GM12878 (cell line): ENCODE measurements at regions not wholly inside any gene's neighbourhood (a gene's known extent, or its start where the extent isn't known, plus 50 kb on each side); places are given as distances from the start of the nearest gene placed in this dataset.

Experiments used
- ATAC-seq: fragments of 200-7000 bp; cut with Tn5 transposase; 3 replicates; pipeline ENCODE4 v1.9.1; 2020; ENCODE audit warnings: mild to moderate bottlenecking, moderate library complexity
- BruUV-seq: library from RNA; stranded (reverse); fragments of 400-500 nt; replicated peaks from 2 replicates; lab custom pipeline; 2021; lab: Mats Ljungman, UMichigan
- CTCF ChIA-PET: fragments of 300-600 bp; sonication (Branson Sonifier 250); formaldehyde crosslinking; extraction: SDS; loops from one replicate; lab custom pipeline; 2021; ENCODE audit warnings: inconsistent platforms; lab: Yijun Ruan, JAX
- POLR2A ChIA-PET: fragments of 350-600 bp; formaldehyde crosslinking; extraction: SDS; loops from one replicate; lab custom pipeline; 2021; ENCODE audit warnings: inconsistent platforms; lab: Charles Lee
- RAD21 ChIA-PET: fragments of 300-600 bp; sonication (Branson Sonifier 250); formaldehyde crosslinking; loops from one replicate; lab custom pipeline; 2023; ENCODE audit warnings: antibody characterized with exemption; ENCODE audit not compliant: unreplicated experiment; lab: Charles Lee
- SMC1A ChIA-PET: fragments of 300-600 bp; sonication (Branson Sonifier 250); formaldehyde crosslinking; loops from one replicate; lab custom pipeline; 2023; ENCODE audit not compliant: unreplicated experiment, uncharacterized antibody; lab: Charles Lee
- DNase-seq: peaks from one replicate; pipeline ENCODE4 v3.0.0-alpha.2; 2011; ENCODE audit warnings: low read depth, low spot score
- FAIRE-seq: peaks from 3 replicates; lab custom pipeline; 2011; peaks lifted over from hg19 to GRCh38; lab: Jason Lieb, UNC
- H2AFZ ChIP-seq: 2 replicates; pipeline ENCODE4 v1.6.0; 2011; ENCODE audit warnings: low read depth, low read length, control low read depth; ENCODE audit not compliant: control insufficient read depth
- H3K27ac ChIP-seq: 2 replicates; pipeline ENCODE4 v1.5.1; 2011; ENCODE audit warnings: control low read depth; ENCODE audit not compliant: control insufficient read depth, insufficient read depth
- H3K27me3 ChIP-seq, 2 experiments: replicated peaks in 1 of 2; 2 replicates each; pipeline versions ENCODE4 v1.6.0 to v1.6.1; 2011; ENCODE audit warnings: low read length in 1 of 2; ENCODE audit not compliant: control insufficient read depth in 2 of 2, insufficient read depth in 2 of 2
- H3K36me3 ChIP-seq, 2 experiments: 2 replicates each; pipeline ENCODE4 v1.5.1; 2011; ENCODE audit warnings: low read length in 1 of 2; ENCODE audit not compliant: control insufficient read depth in 2 of 2, insufficient read depth in 2 of 2
- H3K4me1 ChIP-seq: 2 replicates; pipeline ENCODE4 v1.6.1; 2011; ENCODE audit warnings: mild to moderate bottlenecking, low read length, moderate library complexity, mixed read lengths; ENCODE audit not compliant: control insufficient read depth, insufficient read depth
- H3K4me2 ChIP-seq: 2 replicates; pipeline ENCODE4 v1.6.0; 2011; ENCODE audit warnings: control low read depth; ENCODE audit not compliant: control insufficient read depth, insufficient read depth
- H3K4me3 ChIP-seq: fragments of 200-600 bp; sonication (generic); 2 replicates; pipeline ENCODE4 v1.5.1; 2016
- H3K79me2 ChIP-seq: 2 replicates; pipeline ENCODE4 v1.6.0; 2011; ENCODE audit warnings: low read length; ENCODE audit not compliant: control insufficient read depth, insufficient read depth
- H3K9ac ChIP-seq: 2 replicates; pipeline ENCODE4 v1.8.0; 2011; ENCODE audit warnings: low read length, control low read depth, mixed read lengths; ENCODE audit not compliant: control insufficient read depth, insufficient read depth
- H3K9me3 ChIP-seq: replicated peaks from 3 replicates; pipeline ENCODE4 v1.5.1; 2011; ENCODE audit warnings: mild to moderate bottlenecking, low read length; ENCODE audit not compliant: control insufficient read depth, insufficient read depth
- H4K20me1 ChIP-seq: 2 replicates; pipeline ENCODE4 v1.6.0; 2011; ENCODE audit not compliant: control insufficient read depth, insufficient read depth
- ATF2 ChIP-seq: IDR thresholded peaks from 2 replicates; pipeline ENCODE4 v1.6.1; 2012; ENCODE audit warnings: low read length, inconsistent platforms
- EP300 ChIP-seq, 2 experiments: fragments of 150-350 bp in 1 of 2; IDR thresholded peaks; 2 replicates each; pipeline ENCODE4 v1.6.1; 2011 to 2012; ENCODE audit warnings: low read depth in 2 of 2, low read length in 2 of 2, borderline replicate concordance in 1 of 2, improper control_type of control experiment in 1 of 2, inconsistent platforms in 1 of 2; ENCODE audit not compliant: control insufficient read depth in 1 of 2
- ETV6 ChIP-seq, 2 experiments: fragments of 450-650 bp in 1 of 2; IDR thresholded peaks in 1 of 2; conservative IDR thresholded peaks in 1 of 2; 2 replicates each; pipeline ENCODE4 v1.6.1; 2014; ENCODE audit warnings: antibody characterized with exemption in 1 of 2, borderline replicate concordance in 1 of 2, low read depth in 1 of 2, mild to moderate bottlenecking in 1 of 2, moderate library complexity in 1 of 2
- FOXK2 ChIP-seq: fragments of 450-650 bp; IDR thresholded peaks from 2 replicates; pipeline ENCODE4 v1.6.1; 2017; ENCODE audit warnings: mild to moderate bottlenecking, moderate library complexity
- KLF5 ChIP-seq: fragments of 450-650 bp; IDR thresholded peaks from 2 replicates; pipeline ENCODE4 v1.6.1; 2014; ENCODE audit warnings: mild to moderate bottlenecking; ENCODE audit not compliant: partially characterized antibody
- MEF2B ChIP-seq: fragments of 450-650 bp; IDR thresholded peaks from 2 replicates; pipeline ENCODE4 v1.6.1; 2018; ENCODE audit warnings: mild to moderate bottlenecking, moderate library complexity; ENCODE audit not compliant: partially characterized antibody, poor library complexity, severe bottlenecking
- MTA3 ChIP-seq: IDR thresholded peaks from 2 replicates; pipeline ENCODE4 v1.6.1; 2012; ENCODE audit warnings: low read length, inconsistent platforms, borderline replicate concordance
- RB1 ChIP-seq: fragments of 450-650 bp; formaldehyde crosslinking; IDR thresholded peaks from 2 replicates; pipeline ENCODE4 v1.6.1; 2017; ENCODE audit warnings: mild to moderate bottlenecking, borderline replicate concordance
- SIN3A ChIP-seq: IDR thresholded peaks from 2 replicates; pipeline ENCODE4 v1.6.1; 2012; ENCODE audit warnings: low read depth, low read length, improper control_type of control experiment
- SREBF2 ChIP-seq: IDR thresholded peaks from 2 replicates; pipeline ENCODE4 v1.6.1; 2012; ENCODE audit warnings: mild to moderate bottlenecking, low read length
- WRNIP1 ChIP-seq: IDR thresholded peaks from 2 replicates; pipeline ENCODE4 v1.6.1; 2011; ENCODE audit warnings: low read depth, low read length, improper control_type of control experiment, borderline replicate concordance
- ZNF622 ChIP-seq: fragments of 450-650 bp; IDR thresholded peaks from 2 replicates; pipeline ENCODE4 v1.6.1; 2017; ENCODE audit warnings: mild to moderate bottlenecking, inconsistent platforms
- WGBS: methylation state at CpG from one replicate; pipeline ENCODE4 v1.1.6; 2016; ENCODE audit warnings: low lambda C conversion rate; ENCODE audit not compliant: insufficient replicate concordance, insufficient coverage; ENCODE audit errors: missing lambda C conversion rate; 5-methylcytosine and 5-hydroxymethylcytosine counted together
- in situ Hi-C: fragments of 300-500 bp; cut with MboI; formaldehyde crosslinking; loops from 9 replicates; pipeline ENCODE4 v1.14.3; 2018; ENCODE audit warnings: mixed read lengths
- intact Hi-C: fragments of 100-400 bp; cut with micrococcal nuclease; formaldehyde crosslinking; loops from one replicate; pipeline ENCODE4 v1.14.2; 2022; ENCODE audit not compliant: unreplicated experiment
- TF ChIP-seq, protein P1 (sequence below): fragments of 450-650 bp; formaldehyde crosslinking; IDR thresholded peaks from 2 replicates; pipeline ENCODE4 v1.5.0; 2022; ENCODE audit warnings: mild to moderate bottlenecking, missing genetic modification characterization
- TF ChIP-seq, protein P2 (sequence below): fragments of 450-650 bp; IDR thresholded peaks from 2 replicates; pipeline ENCODE4 v1.6.1; 2017; ENCODE audit warnings: mild to moderate bottlenecking, moderate library complexity

- no peak for TF ChIP-seq MEF2B
These were observed 244.5 kb downstream of the EFNB2 start (continued) for GRCh38 chr13:106291006-106291405.

DNA sequence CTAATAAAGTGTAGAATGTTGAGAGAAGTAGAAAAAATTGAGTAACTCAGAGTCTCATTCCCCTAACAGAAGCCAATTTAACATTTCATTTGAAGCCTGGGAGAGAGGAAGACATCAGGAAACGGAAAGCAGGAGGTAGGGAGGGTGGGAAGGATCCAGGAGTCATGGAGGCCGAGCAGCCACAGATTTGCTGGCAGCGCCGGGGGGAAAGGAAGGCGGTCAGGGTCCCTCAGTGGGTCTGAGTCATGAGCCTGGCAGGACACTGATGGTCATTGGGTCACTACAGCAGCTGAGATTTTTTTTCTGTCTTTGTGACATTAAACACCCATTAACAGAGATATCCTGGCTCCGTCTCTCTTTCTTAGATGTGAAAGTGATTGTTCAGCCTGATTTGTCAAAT lies 248.1 kb downstream of the EFNB2 start:
- no peak overlapping the region for H2AFZ ChIP-seq

More for the DNA sequence above, 248.1 kb downstream of the EFNB2 start:
- Histone ChIP-seq H3K4me1 (no peaks in the 10 kb centered on the region), H4K20me1 (no peaks in the 10 kb centered on the region), H3K27me3 (no peaks in the 10 kb centered on the region), H3K4me2 (no peak overlapping the region), H3K9me3 (no peaks in the 10 kb centered on the region), H3K9ac (no peak overlapping the region), H3K27ac (no peak overlapping the region), H3K36me3 (no peaks in the 10 kb centered on the region), H3K79me2 (no peaks in the 10 kb centered on the region), H3K4me3 (no peak overlapping the region)
- intact Hi-C loops: no loop called here
- RAD21 ChIA-PET: no interaction called here
- SMC1A ChIA-PET: interaction anchor here (0.8 to 1.2 kb wide), 2 partner anchors 41 to 80 kb away, joined by 3 read pairs; no protein-coding TSS in a partner anchor
- TF ChIP-seq ZNF622: no peak
- TF ChIP-seq SREBF2: no peak
- TF ChIP-seq RB1: no peak
- no peak for TF ChIP-seq FOXK2
- TF ChIP-seq, protein P1, sequence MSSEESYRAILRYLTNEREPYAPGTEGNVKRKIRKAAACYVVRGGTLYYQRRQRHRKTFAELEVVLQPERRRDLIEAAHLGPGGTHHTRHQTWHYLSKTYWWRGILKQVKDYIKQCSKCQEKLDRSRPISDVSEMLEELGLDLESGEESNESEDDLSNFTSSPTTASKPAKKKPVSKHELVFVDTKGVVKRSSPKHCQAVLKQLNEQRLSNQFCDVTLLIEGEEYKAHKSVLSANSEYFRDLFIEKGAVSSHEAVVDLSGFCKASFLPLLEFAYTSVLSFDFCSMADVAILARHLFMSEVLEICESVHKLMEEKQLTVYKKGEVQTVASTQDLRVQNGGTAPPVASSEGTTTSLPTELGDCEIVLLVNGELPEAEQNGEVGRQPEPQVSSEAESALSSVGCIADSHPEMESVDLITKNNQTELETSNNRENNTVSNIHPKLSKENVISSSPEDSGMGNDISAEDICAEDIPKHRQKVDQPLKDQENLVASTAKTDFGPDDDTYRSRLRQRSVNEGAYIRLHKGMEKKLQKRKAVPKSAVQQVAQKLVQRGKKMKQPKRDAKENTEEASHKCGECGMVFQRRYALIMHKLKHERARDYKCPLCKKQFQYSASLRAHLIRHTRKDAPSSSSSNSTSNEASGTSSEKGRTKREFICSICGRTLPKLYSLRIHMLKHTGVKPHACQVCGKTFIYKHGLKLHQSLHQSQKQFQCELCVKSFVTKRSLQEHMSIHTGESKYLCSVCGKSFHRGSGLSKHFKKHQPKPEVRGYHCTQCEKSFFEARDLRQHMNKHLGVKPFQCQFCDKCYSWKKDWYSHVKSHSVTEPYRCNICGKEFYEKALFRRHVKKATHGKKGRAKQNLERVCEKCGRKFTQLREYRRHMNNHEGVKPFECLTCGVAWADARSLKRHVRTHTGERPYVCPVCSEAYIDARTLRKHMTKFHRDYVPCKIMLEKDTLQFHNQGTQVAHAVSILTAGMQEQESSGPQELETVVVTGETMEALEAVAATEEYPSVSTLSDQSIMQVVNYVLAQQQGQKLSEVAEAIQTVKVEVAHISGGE (CRISPR knock-in tag): no peak
- TF ChIP-seq WRNIP1: no peak
- TF ChIP-seq MTA3: no peak
- TF ChIP-seq SIN3A: no peak
- TF ChIP-seq ATF2: no peak
- TF ChIP-seq, protein P2, sequence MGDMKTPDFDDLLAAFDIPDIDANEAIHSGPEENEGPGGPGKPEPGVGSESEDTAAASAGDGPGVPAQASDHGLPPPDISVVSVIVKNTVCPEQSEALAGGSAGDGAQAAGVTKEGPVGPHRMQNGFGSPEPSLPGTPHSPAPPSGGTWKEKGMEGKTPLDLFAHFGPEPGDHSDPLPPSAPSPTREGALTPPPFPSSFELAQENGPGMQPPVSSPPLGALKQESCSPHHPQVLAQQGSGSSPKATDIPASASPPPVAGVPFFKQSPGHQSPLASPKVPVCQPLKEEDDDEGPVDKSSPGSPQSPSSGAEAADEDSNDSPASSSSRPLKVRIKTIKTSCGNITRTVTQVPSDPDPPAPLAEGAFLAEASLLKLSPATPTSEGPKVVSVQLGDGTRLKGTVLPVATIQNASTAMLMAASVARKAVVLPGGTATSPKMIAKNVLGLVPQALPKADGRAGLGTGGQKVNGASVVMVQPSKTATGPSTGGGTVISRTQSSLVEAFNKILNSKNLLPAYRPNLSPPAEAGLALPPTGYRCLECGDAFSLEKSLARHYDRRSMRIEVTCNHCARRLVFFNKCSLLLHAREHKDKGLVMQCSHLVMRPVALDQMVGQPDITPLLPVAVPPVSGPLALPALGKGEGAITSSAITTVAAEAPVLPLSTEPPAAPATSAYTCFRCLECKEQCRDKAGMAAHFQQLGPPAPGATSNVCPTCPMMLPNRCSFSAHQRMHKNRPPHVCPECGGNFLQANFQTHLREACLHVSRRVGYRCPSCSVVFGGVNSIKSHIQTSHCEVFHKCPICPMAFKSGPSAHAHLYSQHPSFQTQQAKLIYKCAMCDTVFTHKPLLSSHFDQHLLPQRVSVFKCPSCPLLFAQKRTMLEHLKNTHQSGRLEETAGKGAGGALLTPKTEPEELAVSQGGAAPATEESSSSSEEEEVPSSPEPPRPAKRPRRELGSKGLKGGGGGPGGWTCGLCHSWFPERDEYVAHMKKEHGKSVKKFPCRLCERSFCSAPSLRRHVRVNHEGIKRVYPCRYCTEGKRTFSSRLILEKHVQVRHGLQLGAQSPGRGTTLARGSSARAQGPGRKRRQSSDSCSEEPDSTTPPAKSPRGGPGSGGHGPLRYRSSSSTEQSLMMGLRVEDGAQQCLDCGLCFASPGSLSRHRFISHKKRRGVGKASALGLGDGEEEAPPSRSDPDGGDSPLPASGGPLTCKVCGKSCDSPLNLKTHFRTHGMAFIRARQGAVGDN: no peak
- no peak for TF ChIP-seq ETV6 (conservative IDR thresholded peaks at IDR 0.05 in 1 of 2, IDR thresholded peaks at IDR 0.05 in 1 of 2; ENCODE audit: borderline replicate concordance in 1 of 2, low read depth in 1 of 2)
- TF ChIP-seq EP300 (IDR thresholded peaks at IDR 0.05; ENCODE audit: borderline replicate concordance in 1 of 2, control insufficient read depth in 1 of 2, low read depth in 2 of 2, low read length in 2 of 2): no peak
- no peak for TF ChIP-seq KLF5
- DNase-seq (no peak), FAIRE-seq (no peak), ATAC-seq (no peak)
- in situ Hi-C loops: no loop called here
- POLR2A ChIA-PET: no interaction called here
- 31% methylated on average over 6 of the region's 6 CpGs for WGBS
- no TSS peak for BruUV-seq
- CTCF ChIA-PET: no interaction called here
